HEK293 (cell line): ENCODE measurements at regions not wholly inside any gene's neighbourhood (a gene's known extent, or its start where the extent isn't known, plus 50 kb on each side); places are given as distances from the start of the nearest gene placed in this dataset.

ENCODE experiments used
- BCL11A ChIP-seq: fragments of 450-650 bp; formaldehyde crosslinking; IDR thresholded peaks from 2 replicates; pipeline ENCODE4 v1.5.1; 2016; ENCODE audit warnings: low read depth, missing biosample characterization, missing genetic modification characterization
- YY1 ChIP-seq: fragments of 450-650 bp; formaldehyde crosslinking; IDR thresholded peaks from 2 replicates; pipeline ENCODE4 v1.5.1; 2018; ENCODE audit warnings: missing biosample characterization, missing genetic modification characterization
- ZBTB21 ChIP-seq: fragments of 450-650 bp; formaldehyde crosslinking; IDR thresholded peaks from 2 replicates; pipeline ENCODE4 v1.5.1; 2017; ENCODE audit warnings: missing biosample characterization, missing genetic modification characterization
- ZNF221 ChIP-seq: fragments of 450-650 bp; formaldehyde crosslinking; IDR thresholded peaks from 2 replicates; pipeline ENCODE4 v1.5.1; 2017; ENCODE audit warnings: missing biosample characterization, missing genetic modification characterization, borderline replicate concordance
- ZNF350 ChIP-seq: fragments of 450-650 bp; formaldehyde crosslinking; IDR thresholded peaks from 2 replicates; pipeline ENCODE4 v1.5.0; 2017; ENCODE audit warnings: missing biosample characterization, mild to moderate bottlenecking, missing genetic modification characterization
- ZNF596 ChIP-seq: fragments of 450-650 bp; IDR thresholded peaks from 2 replicates; pipeline ENCODE4 v1.5.0; 2018; ENCODE audit warnings: missing biosample characterization, mild to moderate bottlenecking, missing genetic modification characterization, moderate library complexity
- TF ChIP-seq, protein P1 (sequence below): fragments of 450-650 bp; formaldehyde crosslinking; IDR thresholded peaks from 2 replicates; pipeline ENCODE4 v1.5.1; 2016; ENCODE audit warnings: missing biosample characterization, missing genetic modification characterization
- TF ChIP-seq, protein P2 (sequence below): fragments of 450-650 bp; formaldehyde crosslinking; IDR thresholded peaks from 2 replicates; pipeline ENCODE4 v1.5.1; 2016; ENCODE audit warnings: missing biosample characterization, missing genetic modification characterization
- TF ChIP-seq, protein P3 (sequence below): fragments of 450-650 bp; formaldehyde crosslinking; IDR thresholded peaks from 2 replicates; pipeline ENCODE4 v1.5.1; 2016; ENCODE audit warnings: missing biosample characterization, missing genetic modification characterization
- TF ChIP-seq, protein P4 (sequence below): fragments of 450-650 bp; formaldehyde crosslinking; IDR thresholded peaks from 2 replicates; pipeline ENCODE4 v1.5.1; 2016; ENCODE audit warnings: missing biosample characterization, missing genetic modification characterization
- TF ChIP-seq, protein P5 (sequence below): fragments of 450-650 bp; formaldehyde crosslinking; IDR thresholded peaks from 2 replicates; pipeline ENCODE4 v1.5.1; 2017; ENCODE audit warnings: missing biosample characterization, missing genetic modification characterization
- TF ChIP-seq, protein P6 (sequence below): fragments of 450-650 bp; formaldehyde crosslinking; conservative IDR thresholded peaks from 2 replicates; pipeline ENCODE4 v1.5.1; 2016; ENCODE audit warnings: low read depth, missing biosample characterization, missing genetic modification characterization

DNA sequence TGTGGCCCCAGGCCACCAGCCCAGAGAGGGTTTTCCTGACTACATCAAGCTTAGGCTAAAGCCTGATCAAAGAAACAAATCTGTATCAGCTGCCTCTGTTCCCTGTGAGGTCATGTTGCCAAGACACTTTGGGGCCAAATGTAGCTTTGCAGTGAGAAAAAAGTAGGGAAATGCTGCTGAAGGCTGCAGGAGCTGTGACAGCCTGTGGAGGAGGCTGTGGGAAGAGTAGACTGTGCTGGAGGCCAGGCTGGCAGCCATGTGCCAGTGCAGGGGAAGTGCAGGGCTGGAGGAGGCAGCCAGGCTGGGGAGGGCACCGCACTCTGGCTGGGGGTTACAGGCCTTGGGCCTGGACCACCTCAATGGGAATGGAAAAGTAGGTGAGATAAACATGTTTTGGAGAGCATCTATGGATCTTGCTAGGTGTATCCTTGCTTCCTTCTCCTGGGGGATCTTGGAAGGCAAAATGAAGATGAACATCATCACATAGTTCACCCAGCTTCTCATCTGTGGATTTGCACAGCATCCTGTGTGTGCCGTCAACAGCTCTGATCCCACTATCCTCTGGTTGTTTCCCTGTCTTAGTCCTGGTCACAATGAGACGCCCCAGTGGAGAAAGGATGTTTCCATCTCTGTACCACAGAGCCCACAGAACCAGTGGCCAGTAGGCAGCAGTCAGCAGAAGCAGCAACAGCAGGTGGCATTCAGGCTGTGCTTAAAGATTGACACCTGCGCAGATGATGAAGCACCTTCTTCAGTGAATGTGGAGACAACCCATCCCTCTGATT lies 103.8 kb upstream of the COPS8 start:
- no peak for TF ChIP-seq ZNF350 (tag by site-specific recombination)
- TF ChIP-seq, protein P1, sequence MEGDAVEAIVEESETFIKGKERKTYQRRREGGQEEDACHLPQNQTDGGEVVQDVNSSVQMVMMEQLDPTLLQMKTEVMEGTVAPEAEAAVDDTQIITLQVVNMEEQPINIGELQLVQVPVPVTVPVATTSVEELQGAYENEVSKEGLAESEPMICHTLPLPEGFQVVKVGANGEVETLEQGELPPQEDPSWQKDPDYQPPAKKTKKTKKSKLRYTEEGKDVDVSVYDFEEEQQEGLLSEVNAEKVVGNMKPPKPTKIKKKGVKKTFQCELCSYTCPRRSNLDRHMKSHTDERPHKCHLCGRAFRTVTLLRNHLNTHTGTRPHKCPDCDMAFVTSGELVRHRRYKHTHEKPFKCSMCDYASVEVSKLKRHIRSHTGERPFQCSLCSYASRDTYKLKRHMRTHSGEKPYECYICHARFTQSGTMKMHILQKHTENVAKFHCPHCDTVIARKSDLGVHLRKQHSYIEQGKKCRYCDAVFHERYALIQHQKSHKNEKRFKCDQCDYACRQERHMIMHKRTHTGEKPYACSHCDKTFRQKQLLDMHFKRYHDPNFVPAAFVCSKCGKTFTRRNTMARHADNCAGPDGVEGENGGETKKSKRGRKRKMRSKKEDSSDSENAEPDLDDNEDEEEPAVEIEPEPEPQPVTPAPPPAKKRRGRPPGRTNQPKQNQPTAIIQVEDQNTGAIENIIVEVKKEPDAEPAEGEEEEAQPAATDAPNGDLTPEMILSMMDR (tag by site-specific recombination): no peak
- TF ChIP-seq, protein P2, sequence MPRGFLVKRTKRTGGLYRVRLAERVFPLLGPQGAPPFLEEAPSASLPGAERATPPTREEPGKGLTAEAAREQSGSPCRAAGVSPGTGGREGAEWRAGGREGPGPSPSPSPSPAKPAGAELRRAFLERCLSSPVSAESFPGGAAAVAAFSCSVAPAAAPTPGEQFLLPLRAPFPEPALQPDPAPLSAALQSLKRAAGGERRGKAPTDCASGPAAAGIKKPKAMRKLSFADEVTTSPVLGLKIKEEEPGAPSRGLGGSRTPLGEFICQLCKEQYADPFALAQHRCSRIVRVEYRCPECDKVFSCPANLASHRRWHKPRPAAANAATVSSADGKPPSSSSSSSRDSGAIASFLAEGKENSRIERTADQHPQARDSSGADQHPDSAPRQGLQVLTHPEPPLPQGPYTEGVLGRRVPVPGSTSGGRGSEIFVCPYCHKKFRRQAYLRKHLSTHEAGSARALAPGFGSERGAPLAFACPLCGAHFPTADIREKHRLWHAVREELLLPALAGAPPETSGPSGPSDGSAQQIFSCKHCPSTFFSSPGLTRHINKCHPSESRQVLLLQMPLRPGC (tag by site-specific recombination): no peak
- TF ChIP-seq, protein P3, sequence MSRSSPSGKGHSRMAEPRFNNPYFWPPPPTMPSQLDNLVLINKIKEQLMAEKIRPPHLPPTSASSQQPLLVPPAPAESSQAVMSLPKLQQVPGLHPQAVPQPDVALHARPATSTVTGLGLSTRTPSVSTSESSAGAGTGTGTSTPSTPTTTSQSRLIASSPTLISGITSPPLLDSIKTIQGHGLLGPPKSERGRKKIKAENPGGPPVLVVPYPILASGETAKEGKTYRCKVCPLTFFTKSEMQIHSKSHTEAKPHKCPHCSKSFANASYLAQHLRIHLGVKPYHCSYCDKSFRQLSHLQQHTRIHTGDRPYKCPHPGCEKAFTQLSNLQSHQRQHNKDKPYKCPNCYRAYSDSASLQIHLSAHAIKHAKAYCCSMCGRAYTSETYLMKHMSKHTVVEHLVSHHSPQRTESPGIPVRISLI (tag by site-specific recombination): no peak
- no peak for TF ChIP-seq ZNF596 (tag by site-specific recombination)
- TF ChIP-seq ZBTB21: no peak
- TF ChIP-seq, protein P4, sequence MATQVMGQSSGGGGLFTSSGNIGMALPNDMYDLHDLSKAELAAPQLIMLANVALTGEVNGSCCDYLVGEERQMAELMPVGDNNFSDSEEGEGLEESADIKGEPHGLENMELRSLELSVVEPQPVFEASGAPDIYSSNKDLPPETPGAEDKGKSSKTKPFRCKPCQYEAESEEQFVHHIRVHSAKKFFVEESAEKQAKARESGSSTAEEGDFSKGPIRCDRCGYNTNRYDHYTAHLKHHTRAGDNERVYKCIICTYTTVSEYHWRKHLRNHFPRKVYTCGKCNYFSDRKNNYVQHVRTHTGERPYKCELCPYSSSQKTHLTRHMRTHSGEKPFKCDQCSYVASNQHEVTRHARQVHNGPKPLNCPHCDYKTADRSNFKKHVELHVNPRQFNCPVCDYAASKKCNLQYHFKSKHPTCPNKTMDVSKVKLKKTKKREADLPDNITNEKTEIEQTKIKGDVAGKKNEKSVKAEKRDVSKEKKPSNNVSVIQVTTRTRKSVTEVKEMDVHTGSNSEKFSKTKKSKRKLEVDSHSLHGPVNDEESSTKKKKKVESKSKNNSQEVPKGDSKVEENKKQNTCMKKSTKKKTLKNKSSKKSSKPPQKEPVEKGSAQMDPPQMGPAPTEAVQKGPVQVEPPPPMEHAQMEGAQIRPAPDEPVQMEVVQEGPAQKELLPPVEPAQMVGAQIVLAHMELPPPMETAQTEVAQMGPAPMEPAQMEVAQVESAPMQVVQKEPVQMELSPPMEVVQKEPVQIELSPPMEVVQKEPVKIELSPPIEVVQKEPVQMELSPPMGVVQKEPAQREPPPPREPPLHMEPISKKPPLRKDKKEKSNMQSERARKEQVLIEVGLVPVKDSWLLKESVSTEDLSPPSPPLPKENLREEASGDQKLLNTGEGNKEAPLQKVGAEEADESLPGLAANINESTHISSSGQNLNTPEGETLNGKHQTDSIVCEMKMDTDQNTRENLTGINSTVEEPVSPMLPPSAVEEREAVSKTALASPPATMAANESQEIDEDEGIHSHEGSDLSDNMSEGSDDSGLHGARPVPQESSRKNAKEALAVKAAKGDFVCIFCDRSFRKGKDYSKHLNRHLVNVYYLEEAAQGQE (tag by site-specific recombination): no peak
- no peak for TF ChIP-seq ZNF221
- TF ChIP-seq BCL11A (tag by site-specific recombination): no peak
- TF ChIP-seq, protein P5, sequence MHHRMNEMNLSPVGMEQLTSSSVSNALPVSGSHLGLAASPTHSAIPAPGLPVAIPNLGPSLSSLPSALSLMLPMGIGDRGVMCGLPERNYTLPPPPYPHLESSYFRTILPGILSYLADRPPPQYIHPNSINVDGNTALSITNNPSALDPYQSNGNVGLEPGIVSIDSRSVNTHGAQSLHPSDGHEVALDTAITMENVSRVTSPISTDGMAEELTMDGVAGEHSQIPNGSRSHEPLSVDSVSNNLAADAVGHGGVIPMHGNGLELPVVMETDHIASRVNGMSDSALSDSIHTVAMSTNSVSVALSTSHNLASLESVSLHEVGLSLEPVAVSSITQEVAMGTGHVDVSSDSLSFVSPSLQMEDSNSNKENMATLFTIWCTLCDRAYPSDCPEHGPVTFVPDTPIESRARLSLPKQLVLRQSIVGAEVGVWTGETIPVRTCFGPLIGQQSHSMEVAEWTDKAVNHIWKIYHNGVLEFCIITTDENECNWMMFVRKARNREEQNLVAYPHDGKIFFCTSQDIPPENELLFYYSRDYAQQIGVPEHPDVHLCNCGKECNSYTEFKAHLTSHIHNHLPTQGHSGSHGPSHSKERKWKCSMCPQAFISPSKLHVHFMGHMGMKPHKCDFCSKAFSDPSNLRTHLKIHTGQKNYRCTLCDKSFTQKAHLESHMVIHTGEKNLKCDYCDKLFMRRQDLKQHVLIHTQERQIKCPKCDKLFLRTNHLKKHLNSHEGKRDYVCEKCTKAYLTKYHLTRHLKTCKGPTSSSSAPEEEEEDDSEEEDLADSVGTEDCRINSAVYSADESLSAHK (tag by site-specific recombination): no peak
- no peak for TF ChIP-seq YY1 (tag by site-specific recombination)
- TF ChIP-seq, protein P6, sequence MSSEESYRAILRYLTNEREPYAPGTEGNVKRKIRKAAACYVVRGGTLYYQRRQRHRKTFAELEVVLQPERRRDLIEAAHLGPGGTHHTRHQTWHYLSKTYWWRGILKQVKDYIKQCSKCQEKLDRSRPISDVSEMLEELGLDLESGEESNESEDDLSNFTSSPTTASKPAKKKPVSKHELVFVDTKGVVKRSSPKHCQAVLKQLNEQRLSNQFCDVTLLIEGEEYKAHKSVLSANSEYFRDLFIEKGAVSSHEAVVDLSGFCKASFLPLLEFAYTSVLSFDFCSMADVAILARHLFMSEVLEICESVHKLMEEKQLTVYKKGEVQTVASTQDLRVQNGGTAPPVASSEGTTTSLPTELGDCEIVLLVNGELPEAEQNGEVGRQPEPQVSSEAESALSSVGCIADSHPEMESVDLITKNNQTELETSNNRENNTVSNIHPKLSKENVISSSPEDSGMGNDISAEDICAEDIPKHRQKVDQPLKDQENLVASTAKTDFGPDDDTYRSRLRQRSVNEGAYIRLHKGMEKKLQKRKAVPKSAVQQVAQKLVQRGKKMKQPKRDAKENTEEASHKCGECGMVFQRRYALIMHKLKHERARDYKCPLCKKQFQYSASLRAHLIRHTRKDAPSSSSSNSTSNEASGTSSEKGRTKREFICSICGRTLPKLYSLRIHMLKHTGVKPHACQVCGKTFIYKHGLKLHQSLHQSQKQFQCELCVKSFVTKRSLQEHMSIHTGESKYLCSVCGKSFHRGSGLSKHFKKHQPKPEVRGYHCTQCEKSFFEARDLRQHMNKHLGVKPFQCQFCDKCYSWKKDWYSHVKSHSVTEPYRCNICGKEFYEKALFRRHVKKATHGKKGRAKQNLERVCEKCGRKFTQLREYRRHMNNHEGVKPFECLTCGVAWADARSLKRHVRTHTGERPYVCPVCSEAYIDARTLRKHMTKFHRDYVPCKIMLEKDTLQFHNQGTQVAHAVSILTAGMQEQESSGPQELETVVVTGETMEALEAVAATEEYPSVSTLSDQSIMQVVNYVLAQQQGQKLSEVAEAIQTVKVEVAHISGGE (tag by site-specific recombination): no peak
